ENCODE measurements at regions not wholly inside any gene's neighbourhood (a gene's known extent, or its start where the extent isn't known, plus 50 kb on each side); places are given as distances from the start of the nearest gene placed in this dataset.
A peak's percentile ranks its signal among the peaks of the same experiment; 100 is the strongest.

- DNase-seq (ENCODE audit: low spot score): no peak
- TF ChIP-seq CTCF (conservative IDR thresholded peaks at IDR 0.05; ENCODE audit: low read depth): no peak
- CTCF ChIA-PET: no interaction called here
- no peak overlapping the region for H3K27ac ChIP-seq
- POLR2A ChIA-PET (ENCODE audit: low non-redundant PET): no interaction called here
These were observed 160.3 kb downstream of the PTEN start for GRCh38 chr10:88023676-88024075.

- POLR2A ChIA-PET (ENCODE audit: low non-redundant PET): no interaction called here
- no peak for DNase-seq (ENCODE audit: low spot score)
- CTCF ChIA-PET: interaction anchor here (0.9 kb wide), 1 partner anchor 14 kb away, joined by 3 read pairs; no protein-coding TSS in a partner anchor
These were observed 162.6 kb downstream of the PTEN start for GRCh38 chr10:88026031-88026430.

GRCh38 chr10:88027570-88027969 is 164.1 kb downstream of the PTEN start:
- ChIA-PET CTCF (no interaction called here), POLR2A (ENCODE audit: low non-redundant PET) (no interaction called here)
- no peak for TF ChIP-seq CTCF (conservative IDR thresholded peaks at IDR 0.05; ENCODE audit: low read depth)
- DNase-seq (ENCODE audit: low spot score): no peak
- no peak overlapping the region for H3K27ac ChIP-seq

More at GRCh38 chr10:88026031-88026430, 162.6 kb downstream of the PTEN start:
- TF ChIP-seq CTCF (conservative IDR thresholded peaks at IDR 0.05; ENCODE audit: low read depth): no peak
- H3K27ac ChIP-seq: no peak overlapping the region

GRCh38 chr10:88028072-88028471 is 164.6 kb downstream of the PTEN start:
- ChIA-PET POLR2A (ENCODE audit: low non-redundant PET) (no interaction called here), CTCF (no interaction called here)
- H3K27ac ChIP-seq: no peak overlapping the region
- no peak for DNase-seq (ENCODE audit: low spot score)
- no peak for TF ChIP-seq CTCF (conservative IDR thresholded peaks at IDR 0.05; ENCODE audit: low read depth)

DNA sequence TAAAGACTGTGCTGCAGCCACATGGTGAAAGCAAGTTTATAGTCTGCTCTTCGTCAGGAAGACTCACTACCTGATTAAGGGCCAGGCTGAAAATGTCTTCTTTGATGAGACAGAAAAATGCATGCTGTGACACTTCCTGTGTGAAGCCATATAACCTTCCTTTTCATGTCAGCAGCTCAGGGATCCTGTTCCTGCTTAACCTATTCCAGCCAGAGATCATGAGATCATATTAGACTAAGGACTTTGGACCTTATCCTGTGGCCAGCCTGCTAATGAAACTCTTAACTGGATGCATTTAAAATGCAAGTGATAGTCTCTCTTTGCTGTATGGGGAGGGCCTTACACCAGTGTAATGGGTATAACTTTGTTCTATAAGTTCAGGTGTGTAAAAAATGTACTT is 165.2 kb downstream of the PTEN start:
- no peak for TF ChIP-seq CTCF (conservative IDR thresholded peaks at IDR 0.05; ENCODE audit: low read depth)
- CTCF ChIA-PET: no interaction called here
- no peak for DNase-seq (ENCODE audit: low spot score)
- POLR2A ChIA-PET (ENCODE audit: low non-redundant PET): no interaction called here
- H3K27ac ChIP-seq: no peak overlapping the region

- ChIA-PET CTCF (interaction anchor here (0.8 kb wide), 1 partner anchor 701 kb away, joined by 5 read pairs; no protein-coding TSS in a partner anchor), POLR2A (ENCODE audit: low non-redundant PET) (no interaction called here)
- H3K27ac ChIP-seq: no peak overlapping the region
- no peak for TF ChIP-seq CTCF (conservative IDR thresholded peaks at IDR 0.05; ENCODE audit: low read depth)
- DNase-seq (ENCODE audit: low spot score): peak; percentile 20
These were observed 169.1 kb downstream of the PTEN start for GRCh38 chr10:88032566-88032965.

DNA sequence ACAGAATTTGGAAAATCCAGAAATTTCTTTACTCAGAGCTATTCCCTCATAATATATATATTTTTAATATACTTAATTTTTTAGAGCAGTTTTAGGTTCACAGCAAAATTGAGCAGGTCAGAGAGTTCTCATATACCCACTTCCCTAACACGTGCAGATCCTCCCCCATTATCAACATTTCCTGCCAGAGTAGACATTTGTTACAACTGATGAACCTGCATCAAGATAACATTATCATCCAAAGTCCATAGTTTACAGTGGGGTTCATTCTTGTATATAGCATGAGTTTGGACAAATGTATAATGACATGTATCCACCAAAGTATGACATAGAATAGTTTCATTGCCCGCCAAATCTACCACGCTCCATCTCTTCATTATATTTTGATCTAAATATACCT is 170.0 kb downstream of the PTEN start:
- ChIA-PET CTCF (no interaction called here), POLR2A (ENCODE audit: low non-redundant PET) (no interaction called here)
- DNase-seq (ENCODE audit: low spot score): no peak
- no peak overlapping the region for H3K27ac ChIP-seq
- TF ChIP-seq CTCF (conservative IDR thresholded peaks at IDR 0.05; ENCODE audit: low read depth): no peak
